GM18951 (cell line): ENCODE measurements at regions not wholly inside any gene's neighbourhood (a gene's known extent, or its start where the extent isn't known, plus 50 kb on each side); places are given as distances from the start of the nearest gene placed in this dataset.
"Not testable (repeated sequence)": the region's sequence is repeated elsewhere in the genome, so short reads cannot be mapped to it uniquely, and the experiment has no call there.

Experiments
- POLR2A ChIP-seq: IDR thresholded peaks from 4 replicates; pipeline ENCODE4 v1.6.1; 2011; ENCODE audit warnings: mild to moderate bottlenecking; ENCODE audit not compliant: insufficient read length, insufficient read depth; ENCODE audit errors: extremely low read depth
- in situ Hi-C: fragments of 300-500 bp; cut with MboI; formaldehyde crosslinking; loops from one replicate; pipeline ENCODE4 v1.12.0; 2022; ENCODE audit warnings: low sequenced_read_pairs, mixed read lengths, inconsistent platforms; ENCODE audit not compliant: unreplicated experiment

DNA sequence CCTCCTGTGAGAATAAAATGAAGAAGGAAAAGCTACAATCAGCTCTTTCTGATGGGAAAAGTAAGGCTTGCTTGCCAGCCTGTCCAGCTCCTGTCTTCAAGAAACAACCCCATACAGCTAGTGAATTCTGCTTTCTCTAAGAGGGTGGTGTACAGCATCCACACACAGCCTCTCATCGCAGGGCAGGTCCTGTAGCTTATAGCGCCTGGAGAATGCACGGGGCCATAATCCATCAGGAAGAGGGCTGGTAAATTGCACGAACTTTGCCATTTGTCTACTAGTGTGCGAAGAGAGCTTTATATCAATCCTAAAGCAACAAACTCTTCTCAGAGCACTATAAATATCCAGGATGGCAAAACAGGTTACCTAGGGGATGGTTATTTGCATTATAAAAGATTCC lies 83.3 kb upstream of the SAMSN1 start:
- no peak for TF ChIP-seq POLR2A

DNA sequence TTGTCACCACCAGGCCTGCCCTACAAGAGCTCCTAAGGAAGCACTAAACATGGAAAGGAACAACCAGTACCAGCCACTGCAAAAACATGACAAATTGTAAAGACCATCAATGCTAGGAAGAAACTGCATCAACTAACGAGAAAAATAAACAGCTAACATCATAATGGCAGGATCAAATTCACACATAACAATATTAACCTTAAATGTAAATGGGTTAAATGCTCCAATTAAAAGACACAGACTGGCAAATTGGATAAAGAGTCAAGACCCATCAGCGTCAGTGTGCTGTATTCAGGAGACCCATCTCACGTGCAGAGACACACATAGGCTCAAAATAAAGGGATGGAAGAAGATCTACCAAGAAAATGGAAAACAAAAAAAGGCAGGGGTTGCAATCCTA lies 77.0 kb upstream of the SAMSN1 start:
- in situ Hi-C loops = not testable (repeated sequence)

More for the DNA sequence above, 83.3 kb upstream of the SAMSN1 start:
- in situ Hi-C loops = loop anchor here (25.0 kb wide), 1 partner anchor 1117 kb away; no protein-coding TSS in a partner anchor

DNA sequence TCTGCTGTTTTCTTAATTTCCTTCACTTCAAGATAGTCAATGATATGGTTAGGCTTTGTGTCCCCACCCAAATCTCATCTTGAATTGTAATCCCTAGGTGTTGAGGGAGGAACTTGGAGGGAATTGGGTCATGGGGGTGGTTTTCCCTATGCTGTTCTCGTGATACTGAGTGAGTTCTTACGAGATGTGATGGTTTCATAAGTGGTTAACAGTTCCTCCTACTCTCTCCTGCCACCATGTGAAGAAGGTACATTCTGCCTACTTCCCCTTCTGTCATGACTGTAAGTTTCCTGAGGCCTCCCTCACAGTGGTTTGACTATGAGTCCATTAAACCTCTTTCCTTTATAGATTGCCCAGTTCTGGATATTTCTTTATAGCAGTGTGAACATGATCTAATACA lies 74.0 kb upstream of the SAMSN1 start:
- no peak for TF ChIP-seq POLR2A
- in situ Hi-C loops = no loop called here

DNA sequence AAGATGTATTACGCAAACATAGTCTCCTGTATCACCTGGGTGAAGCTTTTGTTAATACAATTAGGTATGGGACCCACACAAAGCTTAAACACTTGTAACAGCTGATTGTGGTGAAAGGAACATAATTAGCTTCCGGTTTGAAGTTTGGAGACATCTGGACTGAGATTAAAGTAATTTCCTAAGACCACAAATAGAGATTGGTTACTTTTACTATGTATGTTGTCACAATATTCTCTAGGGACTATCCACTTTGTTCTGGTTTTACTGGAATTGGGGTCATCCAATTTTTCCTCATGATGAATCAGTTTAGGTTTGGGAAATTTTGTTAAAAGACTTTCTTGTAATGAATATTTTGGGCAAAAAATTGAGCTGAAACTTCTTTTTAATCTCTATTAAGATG lies 71.8 kb upstream of the SAMSN1 start:
- TF ChIP-seq POLR2A = no peak
- in situ Hi-C loops = no loop called here

DNA sequence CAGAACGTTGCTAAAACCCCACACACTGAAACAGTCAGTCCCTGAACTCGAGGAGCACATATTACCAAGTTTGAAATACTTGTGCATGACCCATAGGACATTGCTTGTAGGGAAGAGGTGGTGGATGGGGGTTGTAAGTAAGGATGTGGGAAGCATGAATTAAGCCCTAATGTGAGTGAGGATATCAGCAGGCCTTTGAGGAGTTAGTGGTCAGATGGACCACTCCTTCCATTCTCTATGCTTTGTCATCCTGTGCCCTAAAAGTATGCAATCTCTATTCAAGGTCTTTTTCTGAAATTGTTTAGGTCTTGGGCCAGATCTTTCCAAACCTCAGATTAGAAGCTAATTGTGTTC lies 70.9 kb upstream of the SAMSN1 start:
- in situ Hi-C loops = no loop called here
- no peak for TF ChIP-seq POLR2A

DNA sequence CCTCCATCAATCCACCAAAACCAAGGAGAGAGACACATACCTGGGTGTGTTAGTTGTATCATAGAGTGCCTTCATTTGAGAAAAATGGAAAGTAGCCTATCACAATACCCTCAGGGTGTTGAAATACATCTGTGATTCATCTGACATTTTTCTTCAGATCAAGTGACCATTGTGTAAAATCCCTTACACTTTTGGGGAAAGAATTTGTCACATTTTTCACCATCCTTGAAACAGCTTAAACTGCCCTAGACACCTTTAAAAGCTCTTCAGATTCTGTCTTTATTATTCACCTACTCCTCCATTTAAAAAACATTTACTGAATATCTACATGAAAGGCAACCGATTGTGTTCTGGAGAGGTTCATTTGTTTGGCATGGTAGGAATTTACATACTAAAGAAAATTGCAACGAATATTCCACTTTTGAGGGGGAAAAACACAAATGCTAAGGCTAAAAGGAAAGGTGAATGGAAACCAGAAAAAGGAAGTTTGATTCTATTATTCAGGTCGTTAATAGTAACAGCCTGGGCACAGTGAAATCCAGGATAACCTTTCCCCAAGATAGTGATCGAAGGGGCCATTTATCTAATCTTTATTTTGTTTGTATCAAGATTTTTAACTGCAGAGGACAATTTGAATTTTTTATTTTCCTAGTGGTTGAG lies 70.4 kb upstream of the SAMSN1 start:
- no peak for TF ChIP-seq POLR2A
- in situ Hi-C loops = no loop called here

DNA sequence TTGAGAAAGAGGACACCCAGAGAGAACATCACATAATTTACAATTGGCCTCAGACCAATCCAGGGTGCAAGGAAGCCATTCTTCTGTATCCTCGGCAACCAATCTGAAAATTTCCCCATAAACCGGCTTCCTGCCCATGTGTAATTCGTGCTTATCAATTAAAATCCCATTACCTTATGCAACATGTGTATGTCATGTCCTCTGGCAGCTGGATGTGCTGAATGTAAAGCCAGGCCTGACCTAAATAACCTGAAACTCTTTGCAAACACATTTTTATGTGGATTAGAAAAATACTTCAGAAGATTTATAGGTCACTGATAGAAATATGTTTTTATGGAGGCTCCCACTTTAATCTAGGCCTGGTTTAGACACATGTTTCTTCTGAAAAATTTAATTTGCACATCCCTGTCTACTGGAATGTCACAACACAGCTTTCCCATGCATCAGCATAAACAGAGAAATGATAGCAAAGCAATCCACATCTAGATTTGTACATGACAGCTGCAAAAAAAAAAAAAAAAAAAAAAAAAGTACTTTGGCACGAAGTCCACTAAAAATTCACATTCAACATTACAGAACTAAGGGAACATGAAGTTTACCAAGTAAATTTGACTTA lies 69.4 kb upstream of the SAMSN1 start:
- TF ChIP-seq POLR2A = no peak
- in situ Hi-C loops = no loop called here

DNA sequence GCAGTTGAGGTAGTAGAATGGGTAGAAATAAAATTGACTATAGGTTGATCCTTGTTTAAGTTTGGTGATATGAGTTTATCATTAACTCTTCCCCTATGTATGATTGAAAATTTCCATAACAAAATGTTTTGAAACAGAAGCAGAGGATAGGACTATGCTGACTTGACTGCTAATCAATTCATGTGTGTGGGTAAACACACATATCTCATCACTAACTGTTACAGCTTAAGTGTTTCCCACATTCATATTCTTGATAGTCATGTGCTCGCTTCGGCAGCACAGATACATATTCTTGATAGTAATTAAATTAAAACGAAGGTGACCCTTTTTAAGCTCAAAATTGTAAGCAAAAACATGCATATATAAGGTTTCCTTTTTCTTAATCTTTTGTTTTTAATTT lies 68.2 kb upstream of the SAMSN1 start:
- in situ Hi-C loops = no loop called here
- no peak for TF ChIP-seq POLR2A

DNA sequence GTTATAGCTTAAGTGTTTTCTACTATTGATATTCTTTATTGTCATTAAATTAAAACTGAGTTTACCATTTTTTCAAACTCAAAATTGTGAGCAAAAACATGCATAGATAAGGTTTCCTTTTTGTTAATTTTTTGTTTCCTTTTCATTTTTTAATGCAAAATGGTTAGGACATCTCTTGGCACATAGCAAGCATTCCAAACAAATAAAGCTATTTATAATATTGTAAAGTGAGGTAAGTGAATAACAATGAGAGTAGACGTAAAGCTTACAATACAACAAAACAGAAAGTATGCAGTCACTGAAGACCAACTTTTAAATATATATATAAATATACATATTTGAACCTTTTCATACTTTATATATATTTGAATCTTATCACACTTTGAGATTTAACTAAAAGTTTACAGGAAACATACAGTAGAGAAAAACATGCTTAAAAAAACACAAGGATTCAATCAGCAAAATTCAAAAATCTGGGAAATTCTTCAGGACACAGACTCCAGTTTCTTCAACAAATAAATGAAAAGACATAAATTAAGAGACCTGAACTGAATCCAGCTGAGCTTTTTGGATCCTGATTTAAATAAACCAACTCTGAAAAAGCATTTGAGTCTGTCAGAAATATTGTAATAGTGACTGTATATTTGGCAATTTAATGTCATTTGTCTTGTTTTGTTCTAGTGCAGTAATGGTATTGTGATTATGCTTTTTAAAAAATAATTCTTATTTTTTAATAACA lies 67.5 kb upstream of the SAMSN1 start:
- in situ Hi-C loops = no loop called here
- TF ChIP-seq POLR2A = no peak

DNA sequence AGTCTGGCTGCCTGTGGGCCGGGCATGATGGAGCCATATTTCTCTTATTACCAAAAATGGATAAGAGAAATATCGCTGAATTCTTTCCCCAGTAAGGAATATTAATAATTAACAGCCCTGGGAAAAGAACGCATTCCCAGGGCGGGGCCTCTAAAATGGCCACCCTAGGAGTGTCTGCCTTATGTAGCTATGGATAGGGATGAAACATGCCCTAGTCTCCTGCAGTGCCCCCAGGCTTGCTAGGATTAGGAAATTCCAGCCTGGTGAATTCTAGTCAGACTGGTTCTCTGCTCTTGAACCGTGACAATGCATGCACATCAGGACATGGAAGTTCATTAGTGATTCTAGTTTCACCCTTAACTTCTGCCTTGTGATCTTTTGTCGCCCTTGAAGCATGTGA lies 64.0 kb upstream of the SAMSN1 start:
- in situ Hi-C loops = not testable (repeated sequence)

DNA sequence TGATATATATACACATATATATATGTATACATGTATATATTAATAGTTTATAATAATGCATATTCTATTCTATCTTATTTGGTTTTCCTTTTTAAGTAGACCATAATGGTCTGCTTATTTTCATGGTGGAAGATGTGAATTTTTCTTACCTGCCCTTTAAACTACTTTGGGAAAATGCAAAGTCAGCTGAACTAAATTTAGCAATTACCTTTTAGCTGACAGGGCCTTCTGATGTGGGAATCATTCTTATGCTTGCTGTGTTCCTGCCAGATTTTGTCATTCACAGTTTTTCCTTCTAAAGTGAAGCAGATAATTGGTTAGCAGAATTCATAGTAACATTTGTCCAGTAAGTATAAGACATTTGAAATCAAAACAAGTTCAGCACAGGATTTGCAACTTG lies 63.2 kb upstream of the SAMSN1 start:
- in situ Hi-C loops = no loop called here
- TF ChIP-seq POLR2A = no peak

DNA sequence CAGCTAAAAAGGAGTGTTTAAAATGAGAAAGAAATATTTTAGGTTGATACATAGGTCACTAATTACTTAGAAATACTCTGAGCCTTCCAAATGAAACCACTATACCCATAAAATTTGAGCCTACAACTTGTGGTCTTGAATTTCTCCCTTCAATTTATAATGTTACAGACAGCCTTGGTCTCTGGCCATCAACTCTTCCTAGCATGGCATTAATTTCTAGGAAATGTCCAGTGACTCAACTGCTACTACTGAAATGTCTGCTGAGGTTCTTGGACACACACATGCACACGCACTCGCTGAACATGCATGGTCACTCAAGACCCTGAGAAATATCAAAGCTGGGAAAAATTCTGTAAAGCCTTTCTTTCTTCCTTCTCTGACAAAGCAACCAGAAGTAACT lies 61.1 kb upstream of the SAMSN1 start:
- in situ Hi-C loops = no loop called here
- no peak for TF ChIP-seq POLR2A

DNA sequence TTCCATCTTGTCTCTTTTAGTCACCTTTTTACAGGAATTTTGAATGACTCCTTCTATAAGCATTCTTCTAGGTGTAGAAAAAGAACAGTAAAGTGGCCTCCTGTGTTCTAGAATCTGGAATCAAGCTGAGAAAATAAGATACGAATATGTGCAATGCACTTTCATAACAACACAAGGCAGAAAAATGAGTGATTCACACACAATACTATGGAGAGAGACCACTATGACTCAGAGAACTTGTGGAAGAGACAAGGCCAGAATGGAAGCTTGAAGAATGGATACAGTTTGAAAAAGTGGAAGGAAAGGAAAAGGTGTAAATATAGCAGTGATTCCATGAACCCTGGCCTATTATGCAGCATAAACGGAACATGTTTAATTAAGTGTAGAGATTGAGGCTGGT lies 57.1 kb upstream of the SAMSN1 start:
- no peak for TF ChIP-seq POLR2A

DNA sequence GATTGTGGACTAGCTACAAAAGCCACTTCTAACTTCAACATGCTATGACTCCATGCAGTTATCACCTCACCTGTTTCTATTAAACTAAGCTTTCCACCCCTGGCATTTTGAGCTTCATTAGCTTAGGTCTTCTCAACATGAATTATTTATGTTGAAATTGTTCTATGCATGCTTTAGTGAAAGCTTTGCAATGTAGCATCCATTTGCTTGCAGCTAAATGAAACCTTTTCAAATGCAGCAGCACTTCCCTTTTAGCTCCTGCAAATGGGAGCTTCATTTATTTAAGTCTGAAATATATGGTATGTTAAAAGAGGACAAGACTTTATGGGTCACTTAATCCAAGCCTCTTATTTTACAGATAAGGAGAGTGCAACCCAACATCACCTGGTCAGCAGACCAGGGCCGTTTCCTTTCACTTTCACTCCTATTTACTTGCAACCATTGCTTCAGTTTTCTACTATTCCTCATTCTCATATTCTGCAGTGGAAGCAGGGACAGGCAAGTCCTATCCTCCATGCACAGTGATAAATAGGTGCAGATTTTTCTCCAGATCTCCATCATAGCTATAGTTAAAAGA lies 56.4 kb upstream of the SAMSN1 start:
- no peak for TF ChIP-seq POLR2A
- in situ Hi-C loops = no loop called here

More for the DNA sequence above, 57.1 kb upstream of the SAMSN1 start:
- in situ Hi-C loops = no loop called here
